22Rv1 (cell line): ENCODE measurements at regions not wholly inside any gene's neighbourhood (a gene's known extent, or its start where the extent isn't known, plus 50 kb on each side); places are given as distances from the start of the nearest gene placed in this dataset.

ENCODE experiments used
- CTCF ChIP-seq: fragments of 450-650 bp; IDR thresholded peaks from 2 replicates; pipeline ENCODE4 v1.5.1; 2017; ENCODE audit warnings: mild to moderate bottlenecking
- ZFX ChIP-seq: fragments of 450-650 bp; IDR thresholded peaks from 2 replicates; pipeline ENCODE4 v1.6.1; 2017; ENCODE audit warnings: antibody characterized with exemption, borderline replicate concordance

- TF ChIP-seq CTCF (no peak), ZFX (no peak)
These were observed 185.1 kb upstream of the SULF2 start for GRCh38 chr20:47970282-47970903.
